Transverse colon (tissue), 4 donors: ENCODE measurements at regions not wholly inside any gene's neighbourhood (a gene's known extent, or its start where the extent isn't known, plus 50 kb on each side); places are given as distances from the start of the nearest gene placed in this dataset.

ENCODE experiments used
- DNase-seq: peaks from one replicate; pipeline ENCODE4 v3.0.0-alpha.2; 2019
- H3K27ac ChIP-seq, 4 donors: fragments of 200-600 bp; sonication (generic); 2 replicates each; pipeline ENCODE4 v1.5.1; 2016 to 2018; ENCODE audit warnings: inconsistent platforms in 4 of 4
- H3K27me3 ChIP-seq: fragments of 200-600 bp; sonication (generic); 2 replicates; pipeline ENCODE4 v1.5.1; 2017; ENCODE audit warnings: inconsistent platforms
- H3K36me3 ChIP-seq, 4 donors: fragments of 200-600 bp; sonication (generic); 2 replicates each; pipeline ENCODE4 v1.5.1; 2017 to 2019; ENCODE audit warnings: inconsistent platforms in 4 of 4
- H3K4me1 ChIP-seq, 4 donors: fragments of 200-600 bp; sonication (generic); 2 replicates each; pipeline ENCODE4 v1.5.1; 2017 to 2020; ENCODE audit warnings: inconsistent platforms in 4 of 4
- H3K4me3 ChIP-seq, 4 donors: fragments of 200-600 bp; sonication (generic); 1 replicate in 1 of 4; 2 replicates in 3 of 4; pipeline versions ENCODE4 v1.5.1 to v1.6.1; 2017 to 2019; ENCODE audit warnings: inconsistent platforms in 4 of 4
- H3K9me3 ChIP-seq, 2 donors: fragments of 200-600 bp; sonication (generic); 2 replicates each; pipeline ENCODE4 v1.5.1; 2017 to 2019; ENCODE audit warnings: inconsistent platforms in 2 of 2
- EP300 ChIP-seq: sonication (generic); formaldehyde crosslinking; IDR thresholded peaks from one replicate; pipeline ENCODE4 v1.6.1; 2017; ENCODE audit warnings: antibody characterized with exemption, low read depth
- POLR2A ChIP-seq: fragments of 450-650 bp; IDR thresholded peaks from one replicate; pipeline ENCODE4 v1.6.1; 2016; ENCODE audit warnings: antibody characterized with exemption, mild to moderate bottlenecking, moderate library complexity
- POLR2AphosphoS5 ChIP-seq, 3 donors: sonication (generic); formaldehyde crosslinking; IDR thresholded peaks; one replicate each; pipeline ENCODE4 v1.6.1; 2016; ENCODE audit warnings: antibody characterized with exemption in 3 of 3
- WGBS, 2 donors: methylation state at CpG; one replicate each; pipeline ENCODE4 v1.1.5; 2018; ENCODE audit warnings: low coverage in 1 of 2; 5-methylcytosine and 5-hydroxymethylcytosine counted together
- in situ Hi-C, 4 donors: fragments of 200-750 bp; cut with MboI; loops; one replicate each; pipeline versions ENCODE4 v1.15.0 to v1.15.1; 2017; ENCODE audit warnings: low sequenced_read_pairs in 3 of 4, low pct_ligation_motif_present in 1 of 4, low pct_unique_long_range_greater_than_20kb in 1 of 4
- intact Hi-C: fragments of 100-400 bp; cut with DNase I; formaldehyde crosslinking; loops from one replicate; pipeline ENCODE4 v1.15.1; 2023; ENCODE audit warnings: low total_unique reads
- TF ChIP-seq, protein P1 (sequence below), 5 experiments: fragments of 200-600 bp in 3 of 5; fragments of 450-650 bp in 2 of 5; sonication (generic) in 3 of 5; IDR thresholded peaks; 1 replicate in 2 of 5; 2 replicates in 3 of 5; pipeline ENCODE4 v1.5.1; 2016 to 2017; ENCODE audit warnings: antibody characterized with exemption in 5 of 5, inconsistent platforms in 3 of 5, mild to moderate bottlenecking in 2 of 5, moderate library complexity in 1 of 5

DNA sequence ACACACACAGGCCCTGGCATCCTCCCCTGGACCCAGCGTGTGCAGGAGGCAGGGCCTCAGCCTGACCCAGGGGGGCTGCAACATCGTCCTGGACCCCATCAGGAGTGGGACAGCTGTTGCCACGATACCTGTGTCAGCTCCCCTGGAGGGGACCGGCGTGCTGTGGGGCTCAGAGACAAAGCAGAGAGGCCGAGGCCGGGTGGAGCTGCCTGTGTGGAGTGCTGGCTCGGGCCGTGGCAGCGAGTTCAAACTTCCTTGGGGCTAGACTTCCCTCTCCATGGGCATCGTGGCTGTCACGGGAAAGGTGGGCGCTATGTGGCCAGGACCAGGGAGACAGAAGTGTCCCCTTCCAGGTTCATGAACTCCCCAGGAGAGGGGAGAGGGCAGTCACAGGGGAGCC, 155.0 kb upstream of the SFSWAP start:
- no peaks in the 10 kb centered on the region for H3K36me3 ChIP-seq
- no peak for DNase-seq
- TF ChIP-seq EP300 (no peak), POLR2AphosphoS5 (IDR thresholded peaks at IDR 0.05) (no peak), POLR2A (no peak)
- TF ChIP-seq, protein P1, sequence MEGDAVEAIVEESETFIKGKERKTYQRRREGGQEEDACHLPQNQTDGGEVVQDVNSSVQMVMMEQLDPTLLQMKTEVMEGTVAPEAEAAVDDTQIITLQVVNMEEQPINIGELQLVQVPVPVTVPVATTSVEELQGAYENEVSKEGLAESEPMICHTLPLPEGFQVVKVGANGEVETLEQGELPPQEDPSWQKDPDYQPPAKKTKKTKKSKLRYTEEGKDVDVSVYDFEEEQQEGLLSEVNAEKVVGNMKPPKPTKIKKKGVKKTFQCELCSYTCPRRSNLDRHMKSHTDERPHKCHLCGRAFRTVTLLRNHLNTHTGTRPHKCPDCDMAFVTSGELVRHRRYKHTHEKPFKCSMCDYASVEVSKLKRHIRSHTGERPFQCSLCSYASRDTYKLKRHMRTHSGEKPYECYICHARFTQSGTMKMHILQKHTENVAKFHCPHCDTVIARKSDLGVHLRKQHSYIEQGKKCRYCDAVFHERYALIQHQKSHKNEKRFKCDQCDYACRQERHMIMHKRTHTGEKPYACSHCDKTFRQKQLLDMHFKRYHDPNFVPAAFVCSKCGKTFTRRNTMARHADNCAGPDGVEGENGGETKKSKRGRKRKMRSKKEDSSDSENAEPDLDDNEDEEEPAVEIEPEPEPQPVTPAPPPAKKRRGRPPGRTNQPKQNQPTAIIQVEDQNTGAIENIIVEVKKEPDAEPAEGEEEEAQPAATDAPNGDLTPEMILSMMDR (IDR thresholded peaks at IDR 0.05): no peak
- WGBS, 2 donors: 80% methylated on average over 8 of the region's 13 CpGs; no CpG with 5 or more reads in 1 of the 2 donors
- H3K27me3 ChIP-seq: no peaks in the 10 kb centered on the region
- intact Hi-C loops (no loop called here), in situ Hi-C loops (no loop called here)
- H3K9me3 ChIP-seq: no peaks in the 10 kb centered on the region
- H3K4me3 ChIP-seq: no peak overlapping the region
- no peak overlapping the region for H3K27ac ChIP-seq
- no peaks in the 10 kb centered on the region for H3K4me1 ChIP-seq

DNA sequence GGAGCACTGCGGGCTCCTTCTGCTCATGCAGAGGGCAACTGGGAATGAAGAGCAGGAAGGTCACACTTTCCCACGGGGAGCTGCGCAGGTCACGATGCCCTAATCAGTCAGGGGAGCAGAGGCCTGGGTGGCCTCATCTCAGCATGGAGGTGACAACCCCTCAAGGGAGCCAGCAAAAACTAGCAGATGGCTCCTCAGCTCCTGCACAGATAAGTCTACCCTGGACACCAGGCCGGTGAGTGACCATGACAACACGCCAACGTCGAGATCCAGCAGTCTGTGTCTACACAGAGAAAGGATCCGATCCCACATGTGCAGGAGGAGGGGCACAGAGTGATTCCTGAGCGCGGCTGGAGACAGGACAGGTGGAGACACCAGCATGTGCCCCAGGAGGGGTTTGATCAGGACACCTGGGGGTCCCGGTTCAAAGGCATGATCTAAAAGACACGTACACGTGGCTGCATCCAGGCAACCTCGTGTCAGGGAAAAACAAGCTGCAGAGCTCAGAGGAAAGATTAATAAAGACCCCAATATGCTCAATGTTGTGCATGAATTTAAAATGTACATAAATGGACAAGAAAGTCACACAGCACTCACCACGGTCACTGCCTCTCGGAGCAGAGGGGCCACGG, 153.7 kb upstream of the SFSWAP start:
- no peak for DNase-seq
- in situ Hi-C loops: no loop called here
- 68 to 84% methylated on average over 6 to 18 of the region's 18 CpGs for WGBS, 2 donors

GRCh38 chr12:131559517-131560516, 151.1 kb upstream of the SFSWAP start:
- Histone ChIP-seq H3K4me3 (no peak overlapping the region), H3K27me3 (no peaks in the 10 kb centered on the region), H3K9me3 (no peaks in the 10 kb centered on the region), H3K27ac (no peak overlapping the region), H3K36me3 (no peaks in the 10 kb centered on the region), H3K4me1 (no peaks in the 10 kb centered on the region)
- TF ChIP-seq POLR2AphosphoS5 (IDR thresholded peaks at IDR 0.05): no peak
- no peak for TF ChIP-seq POLR2A
- no peak for TF ChIP-seq EP300
- TF ChIP-seq, protein P1 (IDR thresholded peaks at IDR 0.05): no peak
- 54 to 78% methylated on average over 4 to 16 of the region's 17 CpGs for WGBS, 2 donors
- in situ Hi-C loops (no loop called here), intact Hi-C loops (no loop called here)
- no peak for DNase-seq

More for the DNA sequence above, 153.7 kb upstream of the SFSWAP start:
- H3K4me3 ChIP-seq: no peak overlapping the region
- TF ChIP-seq POLR2AphosphoS5 (IDR thresholded peaks at IDR 0.05) (no peak), EP300 (no peak), POLR2A (no peak)
- TF ChIP-seq, protein P1 (IDR thresholded peaks at IDR 0.05): no peak
- H3K27ac ChIP-seq: no peak overlapping the region
- intact Hi-C loops: no loop called here
- no peaks in the 10 kb centered on the region for H3K4me1 ChIP-seq
- H3K36me3 ChIP-seq: no peaks in the 10 kb centered on the region
- no peaks in the 10 kb centered on the region for H3K9me3 ChIP-seq
- no peaks in the 10 kb centered on the region for H3K27me3 ChIP-seq

- Histone ChIP-seq H3K27ac (no peak overlapping the region), H3K4me3 (no peak overlapping the region), H3K9me3 (no peaks in the 10 kb centered on the region), H3K4me1 (no peaks in the 10 kb centered on the region), H3K27me3 (peaks cover 4% of the 10 kb centered on the region), H3K36me3 (no peaks in the 10 kb centered on the region)
- no peak for DNase-seq
- WGBS, 2 donors: 67 to 86% methylated on average over 1 to 5 of the region's 5 CpGs
- in situ Hi-C loops (no loop called here), intact Hi-C loops (no loop called here)
- TF ChIP-seq, protein P1 (IDR thresholded peaks at IDR 0.05): no peak
- TF ChIP-seq EP300 (no peak), POLR2AphosphoS5 (IDR thresholded peaks at IDR 0.05) (no peak), POLR2A (no peak)
Observed at GRCh38 chr12:131561051-131561450, 149.8 kb upstream of the SFSWAP start.
